GM19372 (cell line): ENCODE measurements at regions not wholly inside any gene's neighbourhood (a gene's known extent, or its start where the extent isn't known, plus 50 kb on each side); places are given as distances from the start of the nearest gene placed in this dataset.
"Not testable (repeated sequence)": the region's sequence is repeated elsewhere in the genome, so short reads cannot be mapped to it uniquely, and the experiment has no call there.

Experiments
- ATAC-seq: cut with Tn5 transposase; IDR thresholded peaks from one replicate; pipeline ENCODE4 v1.9.1; 2021; ENCODE audit warnings: mild to moderate bottlenecking, low read depth, moderate library complexity; ENCODE audit not compliant: unreplicated experiment

DNA sequence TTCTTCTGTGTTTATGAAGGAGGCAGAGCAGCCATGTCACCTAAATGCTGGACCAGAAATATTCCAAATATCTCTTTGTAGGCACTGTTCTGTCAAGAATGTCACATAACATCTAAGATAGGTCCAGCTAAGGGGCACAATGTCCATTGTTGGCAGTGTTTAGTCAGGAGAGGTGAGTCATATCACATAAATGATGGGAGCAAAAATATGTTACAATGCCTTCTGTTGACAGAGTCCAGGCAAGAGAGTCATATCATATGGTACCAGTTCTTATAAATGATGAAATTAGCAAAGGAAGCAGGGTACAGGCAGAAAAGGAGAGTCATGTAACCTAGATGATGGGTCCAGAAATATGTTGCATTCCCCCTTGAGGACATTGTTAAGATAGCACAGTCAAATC, 904.4 kb upstream of the AMELY start:
- no peak for ATAC-seq

DNA sequence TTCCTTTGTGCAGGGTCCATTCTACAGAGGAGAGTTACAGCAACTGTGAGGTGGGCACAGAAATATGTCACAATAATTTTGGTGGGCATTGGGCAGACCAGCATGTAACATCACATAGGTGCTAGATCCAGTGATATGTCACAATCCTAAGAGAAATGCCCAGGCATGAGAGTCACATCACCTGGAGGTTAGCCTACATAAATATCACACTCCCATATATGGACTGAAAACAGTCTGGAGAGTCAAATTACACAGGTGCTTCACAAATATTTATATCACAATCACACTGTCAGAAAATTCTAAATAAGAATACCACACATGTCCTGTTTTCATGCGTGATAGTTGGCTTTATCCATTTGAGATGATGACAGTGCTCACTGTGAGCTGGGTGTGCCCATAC, 903.7 kb upstream of the AMELY start:
- no peak for ATAC-seq

DNA sequence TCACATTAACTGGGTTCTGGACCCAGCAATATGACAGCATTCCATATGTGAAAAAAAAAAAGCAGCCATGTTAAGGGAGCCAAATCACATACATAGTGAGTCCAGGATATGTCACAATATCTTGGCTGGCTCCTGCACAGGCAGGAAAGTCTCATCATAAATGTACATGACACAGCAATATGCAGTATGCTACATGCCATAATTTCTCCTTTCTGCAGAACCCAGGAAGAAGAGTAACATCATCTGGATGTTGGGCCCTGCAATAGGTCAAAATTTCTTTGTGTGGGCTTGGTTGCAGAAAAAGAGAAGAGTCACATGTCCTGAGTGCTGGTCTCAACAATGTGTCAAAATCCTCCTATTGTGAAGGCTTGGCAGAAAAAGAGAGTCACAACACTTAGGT, 902.8 kb upstream of the AMELY start:
- ATAC-seq: no peak

DNA sequence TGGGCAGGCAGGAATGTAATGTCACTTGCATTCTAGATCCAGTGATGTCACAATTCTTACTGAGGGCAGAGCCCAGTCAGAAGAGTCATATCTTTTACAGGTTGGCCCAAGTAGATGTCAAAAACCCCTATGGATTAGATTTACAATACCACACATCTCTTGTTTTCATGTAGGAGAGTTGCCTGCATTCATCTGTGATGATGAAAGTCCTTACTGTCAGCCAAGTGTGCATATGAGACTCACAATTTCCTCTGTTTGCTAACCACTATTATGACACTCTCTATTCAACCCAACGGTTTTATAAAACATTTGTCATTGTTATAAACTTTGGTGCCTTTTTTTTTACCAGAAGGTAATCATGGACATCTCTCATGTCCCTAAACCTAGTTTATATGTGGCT, 898.8 kb upstream of the AMELY start:
- no peak for ATAC-seq

DNA sequence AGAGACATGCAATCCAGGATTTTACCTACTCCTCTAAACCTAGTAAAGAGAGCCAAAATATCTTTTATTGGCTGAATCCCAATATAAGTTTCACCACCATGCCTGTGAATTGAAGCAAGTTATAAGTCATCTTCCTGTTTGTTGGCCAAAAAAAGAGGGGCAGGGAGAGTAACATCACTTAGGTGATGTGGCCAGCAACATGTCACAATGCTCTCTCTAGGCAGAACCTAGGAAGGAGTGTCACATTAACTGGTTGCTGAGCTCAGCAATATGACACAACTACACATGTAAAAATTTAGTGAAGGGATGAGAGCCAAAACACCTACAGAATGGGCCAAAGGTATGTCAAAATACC, 895.9 kb upstream of the AMELY start:
- no peak for ATAC-seq

DNA sequence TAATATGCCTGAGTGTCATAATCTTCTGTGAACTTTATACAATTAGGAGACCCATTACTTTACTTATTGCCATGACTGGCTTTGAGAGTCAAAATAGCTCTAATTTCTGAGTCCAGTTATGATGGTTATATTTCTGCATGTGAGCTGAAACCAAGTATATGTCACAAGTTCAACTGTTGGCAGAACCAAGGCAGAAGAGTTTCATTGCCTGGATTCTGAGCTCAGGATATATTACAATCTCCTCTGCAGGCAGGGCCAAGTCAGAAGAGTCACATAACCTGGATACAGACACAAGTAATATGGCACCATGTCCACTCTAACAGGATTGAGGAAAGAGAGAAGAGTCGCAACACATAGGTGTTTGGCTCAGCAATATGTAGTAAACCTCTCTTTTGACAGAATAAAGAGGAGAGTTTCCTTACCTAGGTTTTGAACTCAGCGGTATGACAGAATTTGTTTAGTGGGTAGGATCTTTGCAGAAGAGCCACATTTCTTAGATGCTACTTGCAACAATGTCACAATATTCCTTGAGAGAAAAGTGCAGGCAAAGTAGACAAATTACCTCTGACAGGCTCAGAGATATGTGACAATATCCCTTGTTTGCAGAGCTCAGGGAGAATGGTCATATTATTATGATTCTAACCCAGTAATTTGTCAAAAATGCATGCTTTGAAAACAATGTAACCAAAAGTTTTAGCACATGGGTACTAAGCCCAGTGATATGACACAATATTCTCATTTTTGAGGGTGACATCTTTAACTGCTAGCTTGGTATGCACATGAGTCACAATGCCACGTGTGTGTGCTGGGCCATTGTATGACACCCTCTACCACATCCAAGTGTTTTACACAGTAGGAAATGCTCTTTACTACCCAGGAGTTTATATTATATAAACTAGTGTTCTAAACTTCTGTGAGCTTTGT, 895.3 kb upstream of the AMELY start:
- no peak for ATAC-seq

DNA sequence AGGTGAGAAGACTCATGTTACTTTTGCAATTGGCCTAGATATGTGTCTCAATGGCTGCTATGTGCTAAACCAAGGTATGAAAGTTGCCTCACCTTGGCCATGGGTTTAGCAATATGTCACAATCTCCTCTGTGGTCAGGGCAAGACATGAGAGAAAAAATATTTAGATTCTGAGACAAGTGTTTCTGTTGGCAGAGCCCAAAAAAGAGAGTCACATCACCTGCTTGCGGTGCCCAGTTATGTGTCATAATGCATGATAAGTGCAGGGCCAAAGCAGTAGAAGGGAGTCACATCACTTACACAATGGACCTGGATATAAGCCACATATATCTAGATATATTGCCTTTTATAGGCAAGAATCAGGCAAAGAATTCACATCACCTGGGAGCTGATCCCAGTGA, 894.1 kb upstream of the AMELY start:
- ATAC-seq: no peak

DNA sequence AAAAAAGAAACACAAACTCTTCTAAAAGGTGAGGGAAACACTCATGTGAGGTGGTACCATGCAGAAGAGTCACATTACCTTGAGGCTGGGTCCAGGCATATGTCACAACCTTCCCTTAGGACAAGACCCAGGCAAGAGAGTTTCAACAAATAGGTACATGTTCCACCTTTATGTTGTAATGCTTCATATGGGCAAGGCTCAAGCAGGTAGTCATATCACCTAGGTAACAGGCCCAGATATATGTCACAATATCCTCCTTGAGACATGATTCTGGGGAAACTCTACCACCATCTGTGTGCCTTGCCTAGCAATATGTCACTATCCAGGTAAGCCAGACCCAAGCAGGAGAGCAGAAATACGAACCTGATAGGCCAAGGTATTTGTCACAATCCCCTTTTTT, 892.2 kb upstream of the AMELY start:
- no peak for ATAC-seq

DNA sequence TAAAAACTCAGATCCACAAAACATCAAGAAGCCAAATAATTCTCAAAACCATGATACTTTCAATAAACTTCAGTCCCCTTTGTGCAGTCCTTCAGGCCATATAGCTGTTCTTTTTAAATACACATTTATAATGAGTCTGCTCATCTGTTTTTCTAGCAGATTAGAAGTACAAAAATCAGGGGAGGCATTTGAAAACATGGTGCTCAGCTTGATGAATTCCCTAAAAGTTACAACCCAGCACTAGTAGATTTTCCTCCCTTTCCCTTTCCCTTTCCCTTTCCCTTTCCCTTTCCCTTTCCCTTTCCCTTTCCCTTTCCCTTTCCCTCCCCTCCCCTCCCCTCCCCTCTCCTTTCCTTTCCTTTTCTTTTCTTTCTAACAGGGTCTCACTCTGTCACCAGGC, 884.6 kb upstream of the AMELY start:
- ATAC-seq: no peak

DNA sequence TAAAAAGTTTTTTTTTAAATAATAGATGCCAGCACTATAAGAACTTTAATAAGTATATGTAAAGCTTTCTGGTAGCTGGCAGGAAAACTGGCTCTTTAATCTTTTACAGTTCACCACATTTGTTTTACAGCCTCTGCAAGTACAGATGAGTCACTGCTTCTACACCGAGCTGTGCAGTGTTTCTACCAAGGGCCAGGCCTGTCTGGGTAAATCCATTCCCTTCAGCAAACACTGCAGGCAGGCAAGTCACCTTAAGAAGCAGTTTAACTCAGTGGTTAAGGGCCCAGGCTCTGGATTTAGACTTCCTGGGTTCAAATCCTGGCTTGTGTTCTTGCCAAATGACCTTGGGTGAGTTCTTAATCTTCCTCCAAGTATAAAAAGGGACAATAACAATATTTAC, 882.9 kb upstream of the AMELY start:
- ATAC-seq: no peak

DNA sequence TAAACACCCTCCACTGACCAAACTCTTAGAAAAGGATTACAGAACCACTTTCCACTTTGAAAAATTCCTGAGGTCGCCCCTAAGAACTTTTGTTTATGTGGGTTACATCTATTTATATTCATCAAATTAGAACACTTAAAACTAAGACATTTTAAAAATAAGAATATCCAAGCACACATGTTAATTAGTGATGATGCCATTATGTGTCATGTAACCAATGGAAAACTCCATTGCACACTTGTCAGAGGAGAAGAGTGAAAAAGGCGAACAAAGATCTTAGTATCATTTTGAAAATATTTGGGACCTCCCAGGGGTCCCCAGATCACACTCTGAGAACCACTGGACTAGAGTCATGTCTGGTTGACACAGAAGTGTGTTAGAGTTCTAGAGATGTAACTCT, 882.4 kb upstream of the AMELY start:
- no peak for ATAC-seq

DNA sequence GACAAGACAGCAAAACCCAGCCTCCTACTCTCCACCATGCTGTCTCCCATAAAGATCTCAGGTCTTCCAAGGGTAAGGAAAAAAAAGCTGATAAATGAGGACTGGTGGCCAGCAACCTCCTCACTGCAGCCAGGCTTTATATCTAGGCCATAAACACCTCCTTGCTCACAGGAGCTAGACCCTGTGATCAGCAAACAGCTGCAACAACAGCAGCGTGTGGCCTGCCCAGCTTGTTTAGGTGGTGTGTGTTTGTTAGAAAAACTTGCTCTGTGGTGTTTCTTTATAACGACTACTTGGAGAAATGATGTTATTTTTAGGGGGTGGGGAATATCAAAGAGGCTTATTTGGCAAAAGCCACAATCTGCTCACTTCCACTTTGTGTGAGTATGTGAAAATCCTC, 880.9 kb upstream of the AMELY start:
- ATAC-seq: no peak

DNA sequence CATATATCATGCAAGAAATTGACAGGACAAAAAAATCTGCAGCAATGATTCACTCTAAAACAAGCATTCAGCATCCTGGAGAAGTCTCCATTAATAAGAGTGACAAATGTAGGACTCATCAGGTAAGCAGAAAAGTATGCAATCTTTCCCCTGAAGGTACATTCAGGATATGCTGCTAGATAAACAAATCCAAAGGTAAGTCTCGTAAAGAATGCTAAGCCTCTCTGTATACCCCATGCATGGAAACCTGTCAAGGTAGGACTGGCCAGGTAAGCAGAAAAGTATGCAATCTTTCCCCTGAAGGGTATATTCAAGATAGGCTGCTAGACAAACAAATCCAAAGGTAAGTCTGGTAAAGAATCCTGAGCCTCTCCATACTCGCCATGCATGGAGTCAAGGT, 869.9 kb upstream of the AMELY start:
- no peak for ATAC-seq

DNA sequence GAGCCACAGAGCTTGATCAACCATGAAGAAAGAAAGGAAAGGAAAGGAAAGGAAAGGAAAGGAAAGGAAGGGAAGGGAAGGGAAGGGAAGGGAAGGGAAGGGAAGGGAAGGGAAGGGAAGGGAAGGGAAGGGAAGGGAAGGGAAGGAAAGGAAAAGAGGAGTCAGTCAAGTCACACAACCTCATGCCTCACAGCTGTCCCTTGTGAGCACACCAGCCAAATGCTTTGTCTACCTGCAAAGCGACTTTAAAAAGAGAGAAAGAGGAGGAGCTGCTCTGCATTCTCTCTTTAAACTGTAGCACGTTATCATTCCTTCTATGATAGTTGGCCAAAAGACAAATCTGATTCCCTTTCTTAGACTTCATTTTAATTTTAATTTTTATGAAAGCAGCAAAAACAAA, 863.9 kb upstream of the AMELY start:
- not testable (repeated sequence) for ATAC-seq

DNA sequence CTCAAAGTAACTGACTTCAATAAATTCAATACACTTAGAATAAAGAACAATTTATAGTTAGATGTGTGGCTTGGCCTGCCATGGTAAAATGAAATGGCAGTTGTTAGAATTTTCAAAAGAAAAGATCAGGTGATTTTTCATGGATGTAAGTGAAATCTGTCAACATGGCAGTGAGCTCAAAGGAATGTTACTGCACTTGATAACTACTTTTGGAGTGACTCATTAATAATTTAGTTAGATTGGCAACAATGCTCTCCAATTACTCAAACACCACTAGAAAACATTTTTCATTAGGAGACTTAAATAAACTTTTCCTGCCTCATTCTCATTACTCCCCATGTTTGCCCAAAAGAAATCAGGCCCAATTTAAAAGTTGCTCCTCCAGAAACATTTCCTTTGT, 860.2 kb upstream of the AMELY start:
- no peak for ATAC-seq

DNA sequence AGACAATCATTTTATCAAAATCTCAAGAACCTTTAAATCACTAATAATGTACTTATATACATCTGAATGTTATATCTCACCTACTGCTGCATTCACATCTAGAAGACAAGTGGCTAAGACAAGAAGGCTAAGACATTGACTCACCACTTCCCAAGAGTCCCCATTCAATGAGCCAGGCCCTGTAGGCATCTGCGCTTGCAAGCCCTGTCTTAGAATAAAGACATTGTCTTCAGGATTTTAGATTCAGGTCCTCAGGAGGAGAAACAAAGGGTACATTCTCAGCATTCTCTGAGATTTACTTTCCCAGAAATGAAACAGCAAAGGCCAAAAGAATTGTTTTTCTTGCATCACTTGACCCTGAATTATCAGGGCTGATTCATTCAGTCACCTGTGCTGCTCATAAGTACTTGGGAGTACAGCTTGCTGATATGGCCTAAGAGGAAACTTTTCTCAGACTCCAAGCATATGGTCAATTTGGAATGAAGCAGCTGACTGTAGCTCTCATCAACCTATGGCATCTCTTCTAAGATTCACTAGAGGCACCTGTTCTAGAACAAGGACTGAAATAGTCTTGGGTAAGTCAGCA, 858.3 kb upstream of the AMELY start:
- no peak for ATAC-seq

DNA sequence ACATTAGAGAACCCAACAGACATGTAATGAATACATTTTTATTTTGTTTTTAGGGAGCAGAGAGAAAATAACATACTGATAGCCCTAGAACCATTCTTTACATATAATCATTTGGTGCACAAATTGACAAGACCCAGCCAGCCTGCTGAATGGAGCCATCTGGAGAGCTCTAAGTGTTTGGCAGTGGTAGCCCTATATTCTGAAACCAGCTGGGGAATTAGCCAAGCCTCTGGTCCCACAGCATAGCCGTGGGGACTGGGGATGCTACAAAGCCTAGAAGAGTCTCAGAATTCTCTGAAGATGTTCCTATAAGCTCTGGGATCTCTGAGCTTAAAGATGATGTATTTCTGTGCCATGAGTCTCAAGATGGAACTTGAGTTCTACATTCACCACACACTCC, 857.3 kb upstream of the AMELY start:
- ATAC-seq: no peak

DNA sequence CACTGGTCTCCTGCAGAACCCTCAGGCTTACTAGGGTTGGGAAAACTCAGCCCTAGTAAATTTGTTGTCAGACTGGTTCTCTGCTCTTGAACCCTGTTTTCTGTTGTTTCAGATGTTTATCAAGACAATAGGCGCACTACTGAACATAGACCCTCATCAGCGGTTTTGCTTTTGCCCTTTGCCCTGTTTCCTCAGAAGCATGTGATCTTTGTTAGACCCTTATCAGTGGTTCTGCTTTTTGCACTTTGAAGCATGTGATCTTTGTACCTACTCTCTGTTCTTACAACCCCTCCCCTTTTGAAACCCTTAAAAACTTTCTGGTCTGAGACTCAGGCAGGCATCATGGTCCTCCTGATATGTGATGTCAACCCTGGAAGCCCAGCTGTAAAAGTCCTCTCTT, 842.2 kb upstream of the AMELY start:
- ATAC-seq: no peak

DNA sequence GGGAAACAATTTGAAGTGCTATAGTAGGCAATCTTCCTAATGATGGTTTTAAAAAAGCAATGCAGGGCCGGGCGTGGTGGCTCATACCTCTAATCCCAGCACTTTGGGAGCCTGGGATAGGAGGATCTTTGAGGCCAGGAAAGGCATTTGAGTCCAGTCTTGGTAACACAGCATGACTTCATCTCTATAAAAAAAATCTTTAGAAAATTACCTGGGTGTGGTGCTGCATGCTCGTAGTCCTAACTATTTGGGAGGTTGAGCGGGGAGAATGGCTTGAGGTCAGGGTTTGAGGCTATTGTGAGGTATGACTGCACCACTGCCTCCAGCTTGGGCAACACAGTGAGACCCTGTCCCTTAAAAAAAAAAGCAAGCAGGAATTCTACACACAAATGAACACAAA, 835.2 kb upstream of the AMELY start:
- no peak for ATAC-seq

DNA sequence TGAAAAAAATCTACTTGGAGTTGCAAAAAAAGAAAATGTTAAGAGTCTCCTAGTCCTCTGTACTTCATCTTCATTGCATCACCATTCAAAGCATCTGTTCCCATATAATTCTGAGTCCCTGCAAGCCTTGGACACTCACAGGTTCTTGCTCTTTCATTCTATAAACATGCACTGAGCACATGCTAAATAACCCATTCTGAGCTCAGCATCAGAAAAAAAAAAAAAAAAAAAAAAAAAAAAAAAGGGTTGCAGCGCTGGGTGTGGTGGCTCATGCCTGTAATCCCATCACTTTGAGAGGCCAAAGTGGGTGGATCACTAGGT, 834.0 kb upstream of the AMELY start:
- no peak for ATAC-seq

DNA sequence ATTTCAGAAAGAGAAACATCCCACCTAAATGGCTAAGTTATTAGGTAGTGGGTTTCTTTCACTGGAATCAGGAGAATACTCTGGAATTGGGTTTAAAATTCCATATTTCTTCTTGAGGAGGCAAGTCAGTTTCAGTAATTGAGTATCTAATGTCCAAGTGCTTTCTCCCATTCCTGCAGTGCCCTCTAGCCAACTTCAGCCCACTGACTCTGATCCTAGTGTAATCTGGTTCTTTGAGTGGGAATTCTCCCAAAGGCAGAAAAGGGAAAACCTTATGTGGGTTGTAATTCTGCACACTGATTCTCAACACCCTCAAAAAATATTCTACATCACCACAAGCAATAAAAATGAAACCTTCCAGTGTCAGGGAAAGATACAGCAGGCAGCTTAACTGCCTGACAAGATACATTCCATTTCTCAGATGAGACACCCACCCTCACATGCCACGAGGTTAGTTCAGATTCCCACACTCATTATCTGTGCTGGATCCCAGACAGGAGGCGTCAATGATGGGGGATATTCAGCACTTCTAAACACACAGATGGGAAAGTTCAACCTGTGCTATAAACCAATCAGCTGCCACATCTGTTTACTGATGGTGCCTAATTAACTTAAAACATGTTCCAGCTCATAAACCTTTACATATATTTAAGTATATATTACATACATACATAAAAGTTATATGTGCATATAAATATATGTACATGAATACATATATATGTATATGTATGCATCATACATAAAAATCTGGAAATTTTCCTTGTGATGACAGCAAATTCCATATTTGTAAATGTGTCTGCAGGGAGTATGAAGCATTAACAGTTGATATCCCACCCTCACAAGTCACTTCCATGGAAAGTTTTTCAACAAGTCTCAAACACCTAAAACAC, 833.4 kb upstream of the AMELY start:
- ATAC-seq: no peak
